NCI-H2196 (cell line): ENCODE measurements at regions not wholly inside any gene's neighbourhood (a gene's known extent, or its start where the extent isn't known, plus 50 kb on each side); places are given as distances from the start of the nearest gene placed in this dataset.

ENCODE experiments used
- DNase-seq: peaks from one replicate; lab custom pipeline; 2025; ENCODE audit not compliant: unreplicated experiment; lab: John Stamatoyannopoulos, UW

DNA sequence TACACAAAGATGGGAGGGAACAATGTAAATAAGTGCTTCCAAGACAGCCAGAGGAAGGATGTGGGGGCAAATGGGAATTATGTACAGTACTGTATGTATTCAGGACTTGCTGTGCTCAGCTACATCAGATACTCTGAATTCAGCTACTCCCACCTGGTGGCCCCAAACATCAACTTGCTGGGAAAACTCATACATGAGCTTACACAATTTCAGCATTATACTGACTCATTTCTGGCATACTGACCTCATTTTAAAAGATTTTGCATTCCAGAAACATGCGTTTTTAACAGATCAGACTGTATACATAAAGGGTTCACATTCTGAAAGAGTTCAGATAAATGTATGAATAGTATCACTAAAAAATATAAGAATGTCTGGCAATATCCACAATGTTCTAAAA is 59.7 kb downstream of the GPX5 start:
- no peak for DNase-seq

DNA sequence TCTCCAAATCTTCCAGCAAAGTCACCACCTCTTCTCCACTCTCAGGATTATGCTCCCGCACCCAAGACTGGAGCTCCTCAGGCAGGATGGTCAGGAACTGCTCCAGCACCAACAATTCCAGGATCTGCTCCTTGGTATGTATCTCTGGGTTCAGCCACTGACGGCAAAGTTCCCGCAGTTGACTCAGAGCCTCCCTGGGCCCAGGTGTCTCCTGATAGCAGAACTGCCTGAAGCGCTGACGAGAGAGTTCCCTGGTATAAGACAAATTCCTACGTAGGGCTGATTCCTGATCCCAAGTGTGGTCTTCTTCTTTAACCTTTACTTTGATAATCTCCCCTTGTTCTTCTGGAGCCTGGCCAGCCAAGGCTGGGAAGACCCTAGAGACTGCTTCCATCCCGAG is 60.6 kb downstream of the GPX5 start:
- no peak for DNase-seq

DNA sequence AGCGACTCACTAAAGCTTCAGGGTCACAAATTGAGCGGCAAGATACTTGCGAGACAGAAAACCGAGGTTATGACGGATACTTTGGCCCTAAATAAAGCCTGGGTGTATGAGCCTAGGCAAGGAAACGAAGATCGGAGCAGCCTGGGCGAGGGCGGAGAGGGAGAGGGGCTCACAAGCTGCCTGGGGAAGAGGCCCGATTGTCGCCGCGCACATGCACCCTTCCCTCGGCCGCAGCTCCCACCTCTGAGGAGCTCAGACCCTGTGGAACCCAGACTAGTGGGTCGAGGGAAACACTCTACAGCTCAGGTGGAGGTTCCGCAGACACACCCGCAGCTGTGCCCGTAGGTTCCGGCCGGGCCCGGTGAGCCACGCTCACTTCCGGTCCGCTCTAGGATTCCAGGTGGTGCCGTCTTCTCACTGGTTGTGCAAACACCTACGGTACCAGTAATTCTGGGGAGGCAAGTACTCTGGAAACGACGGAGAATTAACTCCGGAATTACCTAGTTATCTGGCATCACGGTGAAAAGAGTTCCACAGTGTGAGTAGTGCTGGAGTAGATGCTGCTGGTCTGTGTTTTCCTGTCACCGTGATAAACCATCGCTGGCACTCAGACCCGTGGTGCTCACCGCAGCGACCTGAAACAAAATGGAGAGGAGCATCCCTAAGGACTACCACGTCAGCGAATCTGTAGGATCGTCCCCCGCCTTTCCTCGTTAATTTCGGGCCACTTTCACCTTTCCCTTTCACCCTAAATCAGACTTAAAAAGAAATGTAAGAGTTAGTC is 61.5 kb downstream of the GPX5 start:
- peak; percentile 80 for DNase-seq

DNA sequence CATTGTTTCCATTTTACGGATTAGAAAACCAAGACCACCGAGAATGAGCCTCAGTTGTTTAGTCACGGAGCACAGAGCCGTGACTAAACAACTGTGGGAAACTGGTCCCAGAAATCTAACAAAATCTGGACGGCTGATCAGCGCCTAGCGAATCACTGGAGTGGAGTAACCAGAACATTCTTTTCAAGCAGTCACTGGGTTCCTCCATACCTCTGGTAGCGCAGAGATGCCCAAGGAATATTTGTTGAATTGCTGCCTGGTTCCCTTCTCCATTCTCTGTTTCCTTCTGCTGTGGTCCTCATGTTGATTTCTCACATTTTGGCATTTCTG is 62.0 kb downstream of the GPX5 start:
- no peak for DNase-seq

DNA sequence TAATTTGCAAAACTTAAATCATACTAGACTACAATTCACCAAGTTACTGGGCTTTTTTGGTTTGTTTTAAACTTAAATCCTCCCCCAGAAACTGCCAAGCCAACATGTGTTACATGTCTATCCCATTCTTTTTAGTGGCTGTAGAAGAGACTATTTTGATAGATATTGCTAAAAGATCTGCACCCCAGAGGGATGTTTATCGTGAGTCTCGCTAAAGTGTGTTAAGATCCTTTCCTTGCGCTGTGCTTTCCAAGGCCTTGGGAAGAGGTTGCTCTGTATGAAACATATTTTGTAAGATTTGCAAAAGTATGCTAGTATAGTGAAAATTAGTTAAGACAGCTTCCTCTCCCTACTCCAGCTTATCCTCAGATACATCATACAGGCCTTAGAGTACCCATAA is 63.0 kb downstream of the GPX5 start:
- no peak for DNase-seq

DNA sequence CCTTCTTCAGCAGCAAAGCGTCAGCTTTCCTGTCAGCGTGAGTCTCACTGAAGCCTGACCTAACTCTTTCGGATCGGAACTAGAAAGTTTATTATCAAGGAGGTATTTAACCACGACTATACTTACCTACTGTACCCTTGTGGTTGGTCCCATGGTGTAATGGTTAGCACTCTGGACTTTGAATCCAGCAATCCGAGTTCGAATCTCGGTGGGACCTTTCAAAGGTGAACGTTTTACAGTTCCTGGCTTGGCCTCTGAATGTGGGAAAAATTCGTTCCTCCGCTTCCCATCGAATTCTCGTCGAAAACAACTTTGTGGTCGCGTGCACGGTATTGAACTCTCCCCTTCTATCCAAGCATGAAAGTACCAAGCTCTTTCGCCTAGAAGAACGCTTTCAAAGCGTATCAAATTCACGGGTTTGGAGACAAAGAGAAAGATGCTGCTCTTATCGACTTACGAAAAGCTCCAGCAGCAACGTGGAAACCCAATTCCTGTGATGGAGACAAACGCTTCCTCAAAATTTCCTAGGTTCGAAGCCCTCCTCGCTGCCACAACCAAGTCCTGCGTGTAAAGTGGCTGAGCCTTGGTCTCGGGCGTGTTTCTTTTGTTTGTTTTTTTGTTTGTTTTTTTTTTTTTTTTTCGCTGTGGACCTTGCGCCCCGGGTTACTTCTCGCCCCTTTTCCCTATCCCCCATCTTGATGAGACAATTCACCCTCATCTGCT is 63.7 kb downstream of the GPX5 start:
- no peak for DNase-seq

DNA sequence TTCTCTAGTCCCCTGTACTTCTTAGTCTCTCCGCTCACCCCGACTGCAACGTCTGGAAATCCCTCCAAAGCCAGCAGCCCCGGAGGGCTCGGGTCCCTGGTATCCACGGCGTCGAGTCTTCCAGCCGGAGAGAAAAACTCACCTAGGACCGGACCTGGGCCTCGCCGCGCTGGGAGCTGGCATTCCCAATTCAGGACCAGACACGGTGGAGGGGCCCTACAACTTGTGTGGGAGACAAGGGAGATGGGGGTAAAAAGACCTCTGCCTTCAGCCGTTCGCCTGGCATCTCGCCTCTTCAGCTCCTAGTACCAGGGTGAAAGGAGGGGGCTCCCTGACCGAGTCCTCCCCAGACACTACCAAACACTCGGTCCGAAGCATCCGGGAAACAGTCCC is 64.3 kb downstream of the GPX5 start:
- DNase-seq = no peak

DNA sequence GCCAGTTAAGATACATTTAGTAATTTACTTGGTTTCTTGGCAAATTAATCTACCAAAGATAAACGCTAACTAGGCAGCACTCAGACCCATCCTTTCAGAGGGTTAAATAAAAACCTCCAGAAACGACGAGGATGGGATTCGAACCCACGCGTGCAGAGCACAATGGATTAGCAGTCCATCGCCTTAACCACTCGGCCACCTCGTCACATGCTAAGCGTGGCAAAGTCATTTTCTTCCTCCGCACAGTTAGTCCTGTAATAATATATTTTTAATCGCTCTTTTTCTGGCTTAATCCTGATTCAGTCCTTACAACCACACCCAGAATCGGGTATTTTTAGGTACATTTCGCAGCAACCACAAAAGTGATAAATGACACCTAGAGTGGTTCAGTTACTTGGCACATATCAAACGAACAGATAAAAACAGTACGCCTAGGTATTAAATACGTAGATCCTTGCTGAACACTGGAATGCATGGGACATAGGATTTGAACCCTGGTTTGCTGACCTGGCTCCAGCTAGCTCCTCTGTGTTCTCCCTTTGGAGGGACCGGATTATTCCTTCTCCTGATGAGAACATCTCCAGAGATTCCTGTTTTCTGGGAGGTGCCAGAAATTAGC is 71.6 kb downstream of the GPX5 start:
- DNase-seq = no peak

DNA sequence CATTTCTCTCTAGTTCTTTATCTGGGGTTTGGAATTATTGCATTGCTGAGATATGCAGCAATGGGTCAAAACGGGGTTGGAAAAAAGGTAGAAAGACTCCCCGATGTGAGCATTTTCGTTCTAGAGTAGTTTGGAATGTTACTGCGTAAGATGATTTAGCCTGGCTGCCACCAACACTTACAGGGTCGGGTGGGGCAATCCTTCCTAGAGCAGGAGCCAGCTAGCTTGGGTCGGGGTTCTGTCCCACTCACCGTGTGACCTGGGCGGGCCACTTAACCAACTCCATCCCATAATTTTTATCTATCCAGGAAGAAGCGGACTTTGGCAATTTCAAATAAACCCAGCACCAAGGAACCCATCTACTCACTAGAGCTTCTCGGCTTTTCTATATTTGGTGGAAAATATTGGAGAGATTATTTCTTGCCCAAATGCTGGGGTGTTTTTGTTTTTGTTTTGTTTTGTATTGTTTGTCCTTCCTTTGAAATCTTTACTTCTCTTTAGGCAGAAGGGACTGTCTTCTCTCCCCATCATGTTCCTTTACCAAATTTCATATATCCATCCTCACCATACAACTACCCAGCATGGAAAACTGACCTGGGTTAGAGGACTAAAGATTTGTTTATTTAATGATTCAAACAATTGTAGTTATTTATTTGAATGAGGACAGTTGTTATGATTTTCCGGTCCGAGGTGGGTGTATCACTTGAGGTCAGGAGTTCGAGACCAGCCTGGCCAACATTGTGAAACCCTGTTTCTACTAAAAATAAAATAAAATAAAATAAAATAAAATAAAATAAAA is 72.4 kb downstream of the GPX5 start:
- DNase-seq = no peak

DNA sequence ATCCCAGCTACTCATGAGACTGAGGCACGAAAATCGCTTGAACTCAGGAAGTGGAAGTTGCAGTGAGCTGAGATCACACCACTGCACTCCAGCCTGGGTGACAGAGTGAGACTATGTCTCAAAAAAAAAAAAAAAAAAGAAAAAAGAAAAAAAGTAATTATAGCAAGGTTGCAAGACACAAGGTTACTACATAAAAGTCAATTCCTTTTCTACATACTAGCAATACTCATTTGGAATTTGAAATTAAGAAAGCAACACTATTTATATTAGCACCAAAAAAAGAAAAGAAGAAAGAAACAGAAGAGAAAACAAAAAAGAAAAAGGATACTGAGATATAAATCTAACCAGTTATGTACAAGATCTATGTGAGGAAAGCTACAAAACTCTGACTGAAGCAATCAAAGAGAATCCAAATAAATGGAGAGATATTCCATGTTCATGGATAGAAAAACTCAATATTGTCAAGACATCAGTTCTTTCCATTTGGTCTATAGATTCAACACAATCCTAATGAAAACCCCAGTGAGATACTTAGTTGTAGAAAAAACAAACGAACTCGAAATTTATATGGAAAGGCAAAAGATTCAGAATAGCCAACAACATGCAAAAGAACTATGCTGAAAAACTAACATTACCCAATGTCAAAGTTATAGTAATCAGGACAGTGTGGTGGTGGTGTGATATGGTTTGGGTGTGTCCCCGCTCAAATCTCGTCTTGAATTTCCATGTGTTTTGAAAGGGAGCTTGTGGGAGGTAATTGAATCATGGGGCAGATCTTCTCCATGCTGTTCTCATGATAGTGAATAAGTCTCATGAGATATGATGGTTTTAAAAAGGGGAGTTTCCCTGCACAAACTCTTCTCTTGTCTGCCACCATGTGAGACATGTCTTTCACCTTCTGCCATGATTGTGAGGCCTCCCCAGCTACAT is 73.3 kb downstream of the GPX5 start:
- no peak for DNase-seq

DNA sequence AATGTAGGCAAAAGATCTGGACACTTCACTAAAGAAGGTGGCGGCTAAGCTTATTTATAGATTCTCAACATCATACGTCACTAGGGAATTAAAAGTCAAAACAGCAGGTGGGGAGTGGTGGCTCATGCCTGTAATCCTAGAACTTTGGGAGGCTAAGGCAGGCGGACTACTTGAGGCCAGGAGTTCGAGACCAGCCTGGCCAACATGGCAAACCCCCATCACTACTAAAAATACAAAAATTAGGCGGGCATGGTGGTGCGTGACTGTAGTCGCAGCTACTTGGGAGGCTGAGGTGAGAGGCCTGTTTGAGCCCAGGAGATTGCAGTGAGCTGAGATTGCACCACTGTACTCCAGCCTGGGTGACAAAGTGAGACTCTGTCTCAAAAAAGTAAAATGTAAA is 74.6 kb downstream of the GPX5 start:
- DNase-seq = no peak

DNA sequence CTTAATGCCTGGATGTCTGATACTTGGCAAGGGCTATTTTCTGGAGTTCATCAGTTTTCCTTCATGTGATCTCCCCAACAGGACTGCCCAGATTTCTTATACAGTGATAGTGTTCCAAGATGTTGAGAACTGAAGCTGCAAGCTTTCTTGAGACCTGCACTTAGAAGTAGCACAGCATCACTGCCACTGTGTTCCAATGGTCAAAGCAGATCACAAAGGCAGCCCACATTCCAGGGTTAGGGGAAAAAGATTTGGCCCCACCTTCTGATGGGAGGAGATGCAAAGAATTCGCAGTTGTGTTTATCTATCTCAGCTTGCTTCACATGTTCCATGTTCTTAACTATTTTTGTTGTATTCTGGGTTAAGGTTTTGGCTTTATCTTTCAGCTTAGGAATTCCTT is 78.2 kb downstream of the GPX5 start:
- no peak for DNase-seq

DNA sequence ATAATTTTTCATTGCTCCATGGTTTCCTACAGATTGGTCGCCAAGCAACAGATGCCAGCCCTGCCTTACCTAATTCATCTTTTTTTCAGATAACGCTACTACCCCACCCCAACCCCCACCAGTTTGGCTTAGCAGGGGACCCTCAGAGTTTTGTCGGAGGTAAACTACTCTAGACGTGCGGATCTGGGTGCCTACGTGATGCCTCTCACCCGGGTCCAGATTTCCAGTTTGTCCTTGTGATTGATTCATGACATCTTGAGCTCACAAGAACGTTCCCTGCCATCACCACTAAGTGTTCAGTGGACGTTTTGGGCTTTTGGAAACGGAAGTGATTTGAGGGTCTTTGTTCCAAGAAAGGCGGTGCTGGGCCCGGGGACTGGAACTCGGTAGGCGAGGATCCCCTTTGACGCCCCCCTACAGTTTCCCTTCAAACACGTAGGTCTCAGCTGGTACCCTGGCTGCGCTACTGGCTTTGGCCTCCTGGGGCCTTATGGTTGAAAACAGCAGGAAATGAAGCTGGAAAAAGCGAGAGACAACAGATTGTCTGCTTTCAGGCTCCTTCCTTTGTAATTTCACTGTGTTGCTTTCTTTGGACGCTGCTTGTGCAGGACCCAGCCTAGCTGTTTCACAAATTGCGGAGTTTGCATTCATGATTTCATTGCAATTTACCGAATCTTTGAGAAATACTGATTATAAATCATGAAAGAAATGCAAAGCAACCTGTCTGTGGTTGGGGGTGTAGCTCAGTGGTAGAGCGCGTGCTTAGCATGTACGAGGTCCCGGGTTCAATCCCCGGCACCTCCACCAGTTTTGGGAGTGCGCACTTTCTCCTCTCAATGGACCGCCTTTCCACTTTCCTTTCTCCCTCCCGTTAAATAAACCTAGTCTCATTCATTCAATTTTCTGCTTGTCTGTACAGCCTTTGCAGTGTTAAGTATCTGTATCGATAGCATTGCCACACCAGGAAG is 81.0 kb downstream of the GPX5 start:
- no peak for DNase-seq

DNA sequence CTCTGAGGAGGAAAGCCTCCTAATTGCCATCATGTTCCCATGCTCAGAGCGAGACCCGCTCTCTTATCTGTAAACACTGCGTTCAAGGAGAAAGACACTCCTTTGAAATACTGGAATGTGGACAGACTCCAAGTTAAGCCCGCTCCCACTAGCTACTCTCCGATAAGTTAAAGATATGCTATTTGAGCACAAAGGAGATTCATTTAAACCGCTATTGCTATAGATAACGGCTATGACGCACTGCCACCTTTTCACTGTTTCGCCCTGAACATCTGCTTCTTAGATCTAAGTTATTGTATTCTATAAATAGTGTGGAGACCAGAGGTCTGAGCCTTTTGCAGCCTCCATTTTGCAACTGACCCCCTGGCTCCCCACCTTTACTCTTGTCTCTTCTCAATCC is 82.3 kb downstream of the GPX5 start:
- no peak for DNase-seq

DNA sequence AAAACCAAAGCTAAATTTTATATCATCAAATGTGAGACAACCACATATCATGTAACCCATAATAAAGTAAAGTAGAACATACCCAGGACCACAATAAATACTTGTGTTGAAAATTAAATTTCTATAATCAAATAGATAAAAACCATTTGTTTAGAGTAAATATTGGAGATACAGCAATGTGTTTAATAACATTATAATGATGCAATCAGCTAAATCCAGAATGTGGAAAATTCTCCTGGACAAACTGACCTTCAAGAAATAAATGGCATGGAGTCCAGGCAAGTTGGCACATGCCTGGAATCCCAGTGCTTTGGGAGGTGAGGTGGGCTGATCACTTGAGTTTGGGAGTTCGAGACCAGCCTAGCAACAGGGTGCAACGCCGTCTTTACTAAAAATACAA is 84.0 kb downstream of the GPX5 start:
- no peak for DNase-seq

DNA sequence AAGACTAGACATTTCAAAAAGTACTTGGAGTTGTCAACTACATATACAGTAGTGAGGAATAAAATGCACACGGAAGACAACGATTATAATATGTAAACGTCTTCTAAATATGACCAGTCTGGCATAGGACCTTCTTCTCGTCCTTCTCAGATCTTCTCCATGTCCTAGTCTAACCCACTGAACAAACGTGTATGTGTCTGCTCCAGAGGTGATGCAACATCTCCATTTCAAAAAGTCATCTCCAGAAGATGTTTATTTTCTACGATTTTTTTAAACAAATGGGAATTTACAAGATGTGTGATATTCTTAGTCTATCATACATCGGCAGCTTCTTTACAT is 89.9 kb downstream of the GPX5 start:
- no peak for DNase-seq

DNA sequence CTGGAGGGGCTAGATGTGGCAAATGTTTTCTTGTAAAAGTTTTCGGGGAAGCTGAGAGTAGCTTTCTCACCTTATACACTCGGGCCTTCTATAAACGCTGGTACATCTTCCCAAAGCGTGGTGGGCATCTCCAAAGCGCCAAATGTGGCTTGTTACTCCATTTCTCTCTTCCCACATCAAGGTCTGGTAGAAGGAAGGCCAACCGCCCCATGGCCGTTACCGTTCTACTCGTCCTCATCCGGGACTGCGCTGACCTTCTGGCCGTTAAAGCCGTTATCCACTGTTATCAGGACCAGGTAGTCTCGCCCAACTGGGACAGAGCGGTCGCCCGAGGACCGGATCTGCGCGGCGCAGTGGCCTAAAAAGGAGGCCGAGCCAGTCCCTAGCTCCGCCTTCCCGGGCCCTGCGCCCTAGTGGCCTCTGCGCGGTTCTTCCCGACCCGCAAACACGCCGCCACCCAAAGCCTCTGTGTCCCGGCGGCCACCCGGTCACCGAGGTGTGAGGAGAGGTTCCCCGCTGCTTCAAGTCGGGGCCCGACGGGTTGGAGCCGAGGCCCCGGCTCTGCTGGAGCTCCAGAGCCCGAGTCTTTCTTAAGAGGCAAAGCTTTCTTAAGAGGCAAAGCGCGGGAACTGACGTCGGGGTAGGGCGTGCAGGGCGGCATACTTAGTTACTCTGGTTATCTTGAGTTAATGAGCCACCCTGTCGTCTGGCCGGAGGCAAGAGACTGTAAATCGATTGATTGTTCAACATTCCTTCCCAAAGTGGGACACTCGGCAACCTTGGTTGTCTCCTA is 90.5 kb downstream of the GPX5 start:
- no peak for DNase-seq

DNA sequence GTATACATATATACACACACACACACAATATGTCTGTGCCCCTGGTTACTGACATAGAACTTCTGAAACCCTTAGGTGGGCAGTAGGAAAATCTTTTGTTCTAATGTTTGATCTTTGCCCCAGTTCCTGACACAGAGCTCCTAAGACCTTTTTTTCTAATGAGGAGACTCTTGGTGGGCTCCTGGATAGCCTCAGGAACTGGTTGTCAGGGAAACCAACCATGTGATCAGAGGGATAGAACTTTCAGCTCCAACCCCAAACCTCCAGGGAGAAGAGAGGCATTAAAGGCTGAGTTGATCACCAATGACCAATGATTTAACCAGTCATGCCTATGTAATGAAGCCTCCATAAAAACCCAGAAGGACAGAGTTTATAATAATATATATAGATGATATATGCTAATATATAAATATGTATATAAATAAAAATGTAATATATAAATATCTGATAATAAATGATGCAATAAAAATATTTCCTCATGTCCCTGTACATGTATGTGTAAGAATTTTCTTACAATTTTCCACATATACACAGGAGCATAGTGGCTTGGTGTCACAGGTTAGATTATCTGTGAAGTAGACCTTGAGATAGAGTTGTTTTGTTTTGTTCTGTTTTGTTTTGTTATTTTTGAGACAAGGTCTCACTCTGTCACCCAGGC is 93.3 kb downstream of the GPX5 start:
- no peak for DNase-seq
